Stimulated activated CD4-positive, alpha-beta T cell treated with anti-CD3 and anti-CD28 coated beads, Interleukin-12 subunit alpha, Interleukin-12 subunit beta, amount 100 ng/mL, for 24 hours (primary cell): ENCODE measurements at regions not wholly inside any gene's neighbourhood (a gene's known extent, or its start where the extent isn't known, plus 50 kb on each side); places are given as distances from the start of the nearest gene placed in this dataset.

Source experiments
- DNase-seq, 2 experiments: peaks; one replicate each; pipeline ENCODE4 v3.0.0-alpha.2; 2020; ENCODE audit warnings: low read depth in 2 of 2

DNA sequence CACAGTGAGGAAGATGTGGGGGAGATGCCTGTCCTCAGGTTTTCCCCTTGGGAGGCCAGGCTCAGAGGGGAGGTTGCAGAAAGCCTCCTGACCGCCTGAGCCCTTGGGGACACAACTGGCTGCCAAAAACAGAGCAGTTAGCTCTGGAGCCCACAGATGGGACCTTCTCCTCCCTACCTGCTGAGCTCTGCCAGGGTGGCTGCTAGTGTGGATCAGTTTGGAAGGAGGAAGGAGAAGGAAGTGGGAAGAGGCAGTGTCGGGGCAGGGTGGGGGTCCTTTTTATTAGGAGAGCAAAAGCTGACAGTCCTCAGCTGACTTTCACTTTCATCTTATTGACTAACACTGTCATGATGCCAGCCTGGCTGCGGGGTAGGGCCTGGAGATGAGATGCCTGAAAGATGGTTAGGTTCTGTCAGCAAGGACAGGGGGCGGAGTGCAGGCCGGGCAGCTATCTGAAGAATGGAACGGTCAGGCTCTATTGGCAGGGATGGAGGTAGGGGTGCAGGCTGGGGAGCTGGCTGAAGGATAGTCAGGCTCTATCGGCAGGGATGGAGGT is 188.5 kb upstream of the HDAC4 start:
- DNase-seq = no peak

DNA sequence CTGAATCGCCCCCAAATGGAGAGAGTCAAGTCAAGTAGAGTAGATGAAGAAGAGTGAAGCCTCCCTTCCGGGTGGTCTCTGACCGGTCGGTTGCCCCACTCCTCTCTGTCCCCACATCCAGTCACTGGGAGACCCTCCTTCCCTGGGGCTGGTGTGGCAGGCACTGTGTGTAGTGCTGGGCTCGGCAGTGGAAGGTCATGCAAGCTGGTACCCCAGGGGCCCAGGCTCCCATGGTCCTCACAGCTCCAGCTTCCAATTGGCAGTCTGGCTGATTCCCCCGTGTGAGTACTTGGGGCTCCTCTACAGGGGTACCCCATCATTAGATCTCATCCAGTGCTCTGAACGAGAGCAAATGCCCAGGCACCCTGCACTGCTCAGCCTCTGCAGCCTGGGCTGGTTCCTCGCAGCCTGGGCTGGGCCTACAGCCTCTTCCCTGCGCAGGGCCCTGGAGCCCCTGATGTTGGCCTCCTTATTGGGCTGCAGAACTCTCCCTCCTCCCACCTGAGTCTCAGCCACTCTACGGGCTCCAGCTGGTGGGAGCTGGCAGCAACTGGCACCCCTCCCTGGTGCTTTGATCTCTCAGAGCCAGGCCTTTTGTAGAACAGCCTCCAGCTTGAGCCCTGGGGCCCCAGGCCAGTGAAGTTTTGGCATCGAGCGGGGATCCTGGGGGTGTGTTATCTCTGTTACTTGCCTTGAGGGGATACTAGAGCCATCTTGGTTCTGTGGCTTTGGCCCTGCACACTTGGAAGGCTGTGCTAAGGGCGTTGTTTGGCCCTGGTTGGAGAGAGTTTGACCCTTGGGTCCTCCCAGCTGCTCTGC is 187.8 kb upstream of the HDAC4 start:
- DNase-seq = no peak

DNA sequence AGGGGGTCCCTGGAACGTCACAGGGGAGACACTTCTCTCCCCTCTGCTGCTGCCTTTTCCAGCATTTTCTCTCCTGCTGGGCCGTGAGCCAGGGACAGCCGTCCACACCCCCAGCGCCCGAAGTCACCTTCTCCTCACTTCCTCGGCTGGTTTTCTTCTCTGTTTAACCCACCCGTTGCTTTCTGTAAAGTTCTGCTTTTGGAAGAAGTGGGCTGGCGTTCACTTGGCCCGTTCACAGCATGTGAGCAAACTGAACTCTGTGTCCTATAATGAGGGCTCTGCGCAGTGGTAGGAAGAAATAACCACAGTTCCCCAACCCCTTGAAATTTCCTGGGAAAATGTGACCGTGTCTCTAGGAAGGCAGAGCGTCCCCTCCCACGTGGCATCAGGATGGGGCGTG is 187.0 kb upstream of the HDAC4 start:
- DNase-seq = no peak

DNA sequence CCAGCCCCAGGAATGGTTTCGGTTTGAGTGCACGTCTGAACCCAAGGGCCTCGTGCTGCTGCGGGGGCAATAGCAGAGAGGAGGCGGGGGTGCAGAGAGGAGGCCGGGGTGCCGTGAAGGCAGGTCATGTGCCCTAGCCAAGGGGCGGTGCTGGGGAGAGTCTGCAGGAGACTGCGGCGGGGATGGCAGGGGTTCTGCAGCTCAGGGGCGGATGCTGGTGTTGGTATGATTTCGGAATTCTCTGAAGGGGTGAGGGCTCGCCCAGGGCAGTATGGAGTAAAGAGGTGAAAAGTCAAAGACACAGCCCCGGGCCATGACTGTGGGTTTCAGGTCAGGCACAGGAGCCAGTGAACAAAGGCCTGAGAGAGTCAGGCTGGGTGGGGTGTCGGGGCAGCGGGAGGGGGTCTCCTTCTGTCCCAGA is 186.5 kb upstream of the HDAC4 start:
- no peak for DNase-seq

DNA sequence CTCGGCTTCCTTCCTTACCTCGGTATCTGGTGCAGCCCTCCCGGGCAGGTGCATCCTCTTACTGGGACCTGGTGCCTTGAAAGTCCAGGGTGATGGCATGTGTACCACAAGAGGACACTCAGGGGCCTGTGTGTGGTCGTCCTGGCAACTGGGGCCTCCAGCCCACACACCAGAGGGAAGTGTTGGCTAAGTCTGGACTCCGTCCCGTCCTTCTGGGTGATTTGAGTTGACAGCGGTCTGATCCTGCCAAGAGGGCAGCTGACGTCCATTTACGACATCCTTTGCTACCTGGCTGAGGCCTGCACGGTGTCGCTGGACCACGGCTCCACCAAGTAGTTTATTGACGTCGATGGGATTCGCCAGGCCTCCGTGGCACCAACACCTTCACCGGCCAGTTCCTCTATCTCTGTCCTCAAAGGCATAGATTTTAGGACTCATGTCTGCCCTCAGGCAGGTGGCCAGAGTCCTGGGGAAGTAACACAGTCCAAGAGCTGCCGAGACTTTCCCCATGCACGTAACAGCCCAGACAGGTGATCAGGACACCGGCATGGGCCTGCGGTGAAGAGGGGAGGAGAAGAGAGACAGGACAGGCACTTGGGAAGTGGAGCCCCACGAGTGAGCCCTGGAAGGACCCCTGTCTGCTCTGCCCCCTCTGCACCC is 186.0 kb upstream of the HDAC4 start:
- DNase-seq = no peak

DNA sequence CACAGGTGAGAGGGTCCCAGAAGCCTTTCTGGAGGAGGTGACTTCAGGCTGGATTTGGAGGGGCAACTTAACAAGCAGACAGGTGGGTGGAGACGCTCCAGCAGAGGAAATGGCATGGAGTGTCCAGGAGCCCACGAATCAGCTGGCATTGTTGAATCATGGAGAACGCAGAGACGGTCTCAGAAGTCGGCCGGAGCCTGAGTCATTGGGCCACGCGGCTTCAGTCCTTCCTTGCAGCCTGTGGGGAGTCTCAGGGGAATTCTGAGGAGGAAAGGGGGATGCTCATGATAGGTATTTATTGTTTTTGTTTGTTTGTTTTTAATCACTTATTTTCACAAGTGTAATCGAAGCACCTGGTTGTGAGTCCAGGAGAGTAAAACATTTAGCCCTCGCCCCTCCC is 184.6 kb upstream of the HDAC4 start:
- DNase-seq = no peak

DNA sequence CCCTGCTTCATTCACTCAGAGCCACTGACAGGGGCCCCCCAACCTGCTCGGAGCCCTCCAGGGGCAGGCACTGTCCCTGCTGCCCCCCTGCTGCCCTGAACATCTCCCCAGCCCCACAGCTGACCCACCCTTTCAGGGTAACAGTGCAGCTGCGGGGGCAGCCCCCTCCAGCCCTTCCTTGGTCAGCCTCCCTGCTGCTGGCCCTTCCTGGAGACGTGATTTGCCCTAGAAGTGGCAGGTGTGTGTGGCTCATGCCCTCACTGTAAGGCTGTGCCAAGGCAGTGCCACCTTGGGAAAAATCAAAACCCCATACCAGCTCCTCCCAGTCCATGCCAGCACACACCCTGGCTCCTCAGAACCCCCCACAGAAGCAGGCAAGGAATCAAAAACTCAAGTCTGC is 184.2 kb upstream of the HDAC4 start:
- DNase-seq = no peak

DNA sequence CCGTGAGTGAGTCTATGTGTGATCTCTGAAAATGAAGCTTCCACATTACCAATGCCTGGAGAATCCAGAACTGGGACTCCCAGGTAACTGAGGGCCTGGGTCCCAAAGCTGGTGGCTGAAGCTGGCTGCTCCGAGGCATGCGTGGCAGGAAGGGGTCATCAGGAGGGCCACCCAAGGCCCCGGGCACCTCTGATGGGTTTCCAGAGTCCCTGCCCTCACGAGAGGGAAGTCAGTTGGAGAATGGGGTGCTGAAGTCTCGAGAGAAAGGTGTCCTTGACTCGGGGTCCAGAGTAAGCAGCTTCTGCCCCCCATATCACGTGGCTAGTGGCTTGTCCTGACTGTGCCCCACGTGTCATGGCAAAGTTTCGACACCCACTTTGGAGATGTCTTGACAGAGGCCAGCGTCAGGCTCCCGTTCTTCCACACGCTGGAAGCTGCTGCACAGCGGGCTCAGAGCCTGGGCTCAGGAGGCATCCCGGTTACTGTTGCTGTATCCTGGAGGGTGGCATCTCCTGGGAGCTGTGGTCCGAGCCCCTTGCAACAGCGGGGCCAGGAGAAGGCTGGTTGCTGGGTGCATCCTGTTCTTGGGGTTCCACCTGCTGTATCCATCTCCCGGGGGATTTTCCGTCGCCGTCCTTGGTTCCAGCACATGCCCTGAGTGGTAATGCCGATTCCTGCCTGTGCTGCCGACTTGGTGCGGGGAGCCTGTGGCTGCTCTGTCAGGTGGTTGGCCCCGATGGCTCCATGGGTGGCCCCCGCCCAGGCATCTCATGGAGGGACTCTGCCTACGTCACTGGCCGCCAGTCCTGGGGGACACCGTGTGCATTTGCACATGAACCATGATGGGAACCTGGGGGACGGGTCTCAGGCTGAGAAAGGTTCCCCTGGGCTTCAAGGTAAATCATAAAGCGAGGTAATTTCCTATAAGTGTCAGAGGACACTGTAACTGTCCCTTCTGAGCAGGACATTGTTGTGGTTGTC is 183.3 kb upstream of the HDAC4 start:
- DNase-seq = no peak

DNA sequence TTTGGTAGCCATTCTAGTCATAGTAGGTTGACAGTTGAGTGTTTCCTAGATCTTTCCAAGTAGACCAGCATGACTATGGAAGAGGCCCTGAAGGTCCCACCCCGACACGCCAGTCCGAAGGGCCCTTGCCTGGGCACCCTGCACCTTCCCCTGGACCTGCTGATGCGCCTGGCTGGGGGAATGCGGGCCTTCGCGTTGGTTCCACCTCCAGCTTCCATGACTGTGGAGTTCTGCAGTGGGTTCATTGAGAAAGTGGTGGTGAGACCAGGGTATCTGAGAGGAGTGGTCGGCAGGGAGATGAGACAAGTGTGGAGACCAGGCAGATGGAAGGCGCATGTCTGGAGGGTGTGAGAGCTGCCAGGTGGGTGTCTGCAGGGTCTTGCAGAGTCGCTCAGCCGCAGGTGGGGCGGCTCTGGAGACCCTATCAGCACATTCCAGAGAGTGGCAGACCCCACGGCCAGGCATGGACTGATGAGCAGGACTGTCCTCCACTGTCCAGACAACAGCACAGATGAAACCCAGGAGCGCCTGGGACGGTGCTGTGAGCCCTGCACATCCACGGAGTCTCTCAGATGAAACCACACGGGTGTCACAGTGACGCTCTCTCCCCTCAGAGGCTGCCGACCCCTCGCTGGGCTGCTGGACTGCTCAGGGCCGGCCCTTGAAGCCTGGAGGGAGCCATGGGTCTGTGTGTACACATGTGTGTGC is 182.5 kb upstream of the HDAC4 start:
- no peak for DNase-seq

DNA sequence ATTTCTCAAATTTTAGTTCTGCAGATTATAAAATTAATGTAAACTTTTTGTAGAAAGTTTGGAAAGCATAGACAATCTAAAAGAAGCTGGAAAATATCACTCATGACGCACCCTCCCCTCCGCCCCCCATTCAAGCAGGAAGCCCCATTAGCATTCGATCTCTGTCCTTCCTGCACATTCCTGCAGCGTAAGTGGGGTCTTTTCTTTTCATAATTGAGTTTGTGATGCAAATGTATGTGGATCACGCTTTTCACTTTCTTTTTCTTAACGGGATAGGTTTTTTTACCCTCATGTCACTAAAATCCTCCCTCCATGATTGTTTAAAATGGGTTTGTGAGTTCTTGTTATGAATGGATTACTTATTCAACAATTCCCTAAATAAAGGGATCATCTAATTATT is 181.7 kb upstream of the HDAC4 start:
- DNase-seq = no peak

DNA sequence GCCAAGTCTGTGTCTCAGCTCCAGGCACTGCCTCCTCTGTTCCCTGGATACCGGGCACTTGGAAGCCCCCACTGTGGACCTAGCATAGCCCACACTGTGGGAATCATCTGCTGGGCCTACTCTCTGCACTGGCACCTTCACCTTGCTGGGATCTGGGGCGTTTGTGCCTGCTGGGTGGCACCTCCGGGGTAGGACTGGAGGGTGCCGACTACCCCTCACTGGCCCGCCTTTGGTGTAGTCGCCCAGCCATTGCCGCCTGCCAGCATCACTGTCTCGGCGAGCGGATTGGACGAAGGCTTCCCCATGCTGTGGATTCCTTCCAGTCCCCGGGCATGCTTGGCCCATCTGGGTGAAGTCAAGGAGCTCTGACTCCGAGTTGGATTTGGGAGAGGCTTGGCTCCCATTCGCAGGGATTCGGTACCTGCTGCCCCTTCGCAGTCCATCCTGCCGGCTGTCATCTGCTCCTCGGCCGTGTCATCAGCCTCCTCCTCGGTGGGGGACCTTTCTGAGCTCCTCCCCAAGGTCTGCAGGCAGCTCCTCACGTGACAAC is 180.6 kb upstream of the HDAC4 start:
- DNase-seq = no peak

DNA sequence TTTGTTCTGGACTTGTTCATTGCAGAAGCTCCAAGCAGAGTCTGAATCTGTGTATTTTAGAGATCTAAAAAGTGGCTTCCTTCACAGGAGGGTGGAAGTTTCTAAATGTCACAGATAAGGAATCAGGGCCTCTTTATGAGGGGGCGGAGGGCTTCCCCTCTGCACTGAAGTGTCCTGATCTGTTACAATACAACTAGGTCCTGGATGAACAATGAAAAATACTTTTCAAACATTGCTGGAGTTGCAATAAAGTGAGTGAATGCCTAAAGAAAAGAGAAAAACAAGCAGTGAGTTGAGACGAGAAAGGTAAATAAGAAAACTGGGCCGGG is 179.3 kb upstream of the HDAC4 start:
- DNase-seq = no peak

DNA sequence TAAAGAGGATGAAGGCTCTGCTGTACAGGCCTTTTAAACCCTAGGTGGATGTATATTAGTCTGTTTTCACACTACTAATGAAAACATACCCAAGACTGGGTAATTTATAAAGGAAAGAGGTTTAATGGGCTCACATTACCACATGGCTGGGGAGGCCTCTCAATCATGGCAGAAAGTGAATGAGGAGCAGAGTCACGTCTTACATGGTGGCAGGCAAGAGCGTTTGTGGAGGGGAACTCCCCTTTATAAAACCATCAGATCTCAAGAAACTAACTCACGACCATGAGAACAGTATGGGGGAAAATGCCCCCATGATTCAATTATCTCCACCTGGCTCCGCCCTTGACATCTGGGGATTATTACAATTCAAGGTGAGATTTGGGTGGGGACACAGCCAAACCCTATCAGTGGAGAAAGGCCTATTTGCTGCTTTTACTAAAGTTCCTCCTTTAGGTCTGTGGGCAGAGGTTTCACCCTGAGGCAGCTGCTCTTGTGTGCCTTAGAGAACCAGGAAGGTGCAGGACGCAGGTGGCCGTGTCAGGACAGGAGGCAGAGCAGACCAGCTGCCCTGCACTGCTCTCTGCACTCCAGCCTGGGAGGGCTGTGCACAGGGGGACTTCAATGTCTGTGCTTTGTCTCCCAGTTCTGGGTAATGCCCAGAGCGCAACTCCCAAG is 178.8 kb upstream of the HDAC4 start:
- DNase-seq = no peak

DNA sequence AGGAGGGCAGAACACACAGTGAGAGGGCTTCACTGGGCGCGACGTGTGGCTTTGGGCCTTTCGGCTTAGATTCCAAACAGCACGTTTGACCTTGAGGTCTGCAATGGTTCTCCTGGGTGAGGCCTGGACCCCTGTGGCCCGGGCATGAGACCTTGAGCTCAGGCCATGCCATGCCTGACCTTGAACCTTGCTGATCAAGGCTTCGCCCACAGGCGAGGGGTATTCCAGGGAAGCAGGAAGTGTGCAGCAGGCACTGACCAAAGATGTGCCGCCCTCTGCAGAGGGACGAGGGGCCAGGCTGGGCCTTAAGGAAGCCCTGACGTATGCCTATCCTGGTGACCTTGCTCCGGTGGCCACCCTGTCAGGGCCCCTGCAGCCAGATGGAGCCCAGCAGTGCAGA is 178.3 kb upstream of the HDAC4 start:
- DNase-seq = no peak

DNA sequence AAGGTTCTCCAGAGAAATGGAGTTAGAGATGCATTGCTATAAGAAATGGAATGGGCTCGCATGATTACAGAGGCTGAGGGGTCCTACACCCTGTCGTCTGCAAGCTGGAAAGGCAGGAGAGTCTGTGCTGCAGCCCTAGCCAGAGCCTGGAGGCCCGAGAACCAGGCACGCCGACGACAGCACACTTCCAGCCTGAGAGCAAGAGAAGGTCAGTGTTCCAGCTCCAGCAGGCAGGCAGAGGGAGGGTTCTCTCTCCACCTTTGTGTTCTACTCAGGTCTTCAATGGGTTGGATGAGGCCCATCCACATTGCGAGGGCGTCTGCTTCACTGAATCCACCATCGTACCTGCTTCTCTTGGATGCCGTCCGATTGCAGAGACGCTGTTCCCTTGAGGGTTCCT is 177.6 kb upstream of the HDAC4 start:
- no peak for DNase-seq

DNA sequence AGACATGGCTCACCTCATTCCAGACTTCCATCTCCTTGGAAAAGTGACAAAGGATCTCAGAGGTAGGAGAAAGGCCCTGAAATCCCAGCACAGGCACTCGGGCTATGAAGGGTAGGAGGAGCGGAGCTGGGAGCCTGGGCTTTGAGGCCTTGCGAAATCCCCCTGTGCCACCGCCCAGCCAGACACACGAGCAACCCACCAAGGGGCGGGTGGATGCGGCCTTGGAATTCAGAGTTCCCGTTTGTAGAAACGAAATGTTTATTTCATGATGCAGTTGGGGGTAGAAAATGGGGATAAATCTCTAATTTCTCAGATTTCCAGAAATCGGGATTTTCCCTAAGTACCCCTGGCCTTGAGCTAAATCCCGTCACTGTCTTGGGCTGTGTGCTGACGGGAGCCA is 177.1 kb upstream of the HDAC4 start:
- no peak for DNase-seq

DNA sequence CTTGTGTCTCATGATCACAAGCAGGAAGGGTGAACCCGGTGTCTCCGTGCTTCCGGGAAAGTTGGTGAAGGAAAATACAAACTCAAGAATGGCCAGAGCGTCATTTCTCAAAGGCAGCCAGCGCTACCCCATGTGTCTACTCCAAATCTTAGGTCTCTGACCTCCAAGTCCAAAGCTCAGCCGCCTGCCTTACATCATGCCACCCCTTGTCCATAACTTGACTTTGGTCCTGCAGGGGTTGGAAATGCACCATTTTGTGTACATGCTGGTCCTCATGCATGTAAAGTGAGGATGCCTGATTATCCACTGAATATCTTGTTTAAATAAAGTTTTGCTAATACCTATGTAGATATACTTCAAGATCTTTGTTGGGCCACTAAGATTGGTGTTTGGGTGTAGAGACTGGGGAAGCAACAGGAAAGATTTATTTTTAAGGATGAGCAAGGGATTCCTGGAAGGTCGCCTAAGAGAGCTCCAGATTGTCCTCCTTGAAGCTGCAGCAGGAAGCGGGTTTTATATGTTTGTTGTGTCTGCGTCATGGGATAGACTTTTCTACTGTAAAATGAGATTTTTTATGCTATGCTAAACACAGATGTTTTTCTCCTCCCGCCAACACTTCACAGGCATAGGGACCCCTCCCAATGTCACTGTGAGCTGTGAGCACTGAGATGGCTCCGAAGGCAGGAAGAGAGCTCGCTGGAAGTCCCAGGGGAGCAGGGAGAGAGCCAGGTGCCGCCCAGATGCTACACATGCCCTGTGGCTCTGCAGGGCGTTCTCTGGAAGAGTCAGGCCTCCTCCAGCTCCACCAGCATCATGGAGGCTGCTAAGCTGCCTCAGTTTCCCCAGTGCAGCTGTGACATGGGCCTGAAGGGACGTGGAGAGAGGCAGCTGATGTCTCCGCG is 176.2 kb upstream of the HDAC4 start:
- no peak for DNase-seq

DNA sequence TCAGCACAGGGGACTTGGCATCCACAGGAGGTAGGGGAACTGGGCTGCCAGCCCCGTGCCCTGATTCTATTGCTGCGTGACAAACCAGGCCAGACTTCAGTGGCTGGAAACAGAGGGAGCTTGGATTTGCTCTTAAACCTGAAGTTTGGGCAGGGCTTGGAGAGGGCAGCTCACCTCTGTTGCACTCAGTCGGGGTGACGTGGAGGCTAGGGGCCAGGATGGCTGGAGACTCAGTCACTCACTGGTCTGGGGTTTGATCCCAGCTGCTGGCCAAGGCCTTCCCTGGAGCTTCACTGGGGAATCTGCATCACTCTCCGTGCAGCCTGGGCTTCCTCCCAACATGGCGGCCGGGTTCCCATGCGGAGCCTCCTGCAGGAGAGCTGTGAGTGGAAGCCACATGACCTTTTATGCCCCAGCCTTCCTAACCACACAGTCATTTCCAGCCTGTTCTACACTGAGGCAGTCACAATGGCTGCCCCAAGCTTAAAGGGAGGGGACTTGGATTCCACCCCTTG is 175.2 kb upstream of the HDAC4 start:
- no peak for DNase-seq

DNA sequence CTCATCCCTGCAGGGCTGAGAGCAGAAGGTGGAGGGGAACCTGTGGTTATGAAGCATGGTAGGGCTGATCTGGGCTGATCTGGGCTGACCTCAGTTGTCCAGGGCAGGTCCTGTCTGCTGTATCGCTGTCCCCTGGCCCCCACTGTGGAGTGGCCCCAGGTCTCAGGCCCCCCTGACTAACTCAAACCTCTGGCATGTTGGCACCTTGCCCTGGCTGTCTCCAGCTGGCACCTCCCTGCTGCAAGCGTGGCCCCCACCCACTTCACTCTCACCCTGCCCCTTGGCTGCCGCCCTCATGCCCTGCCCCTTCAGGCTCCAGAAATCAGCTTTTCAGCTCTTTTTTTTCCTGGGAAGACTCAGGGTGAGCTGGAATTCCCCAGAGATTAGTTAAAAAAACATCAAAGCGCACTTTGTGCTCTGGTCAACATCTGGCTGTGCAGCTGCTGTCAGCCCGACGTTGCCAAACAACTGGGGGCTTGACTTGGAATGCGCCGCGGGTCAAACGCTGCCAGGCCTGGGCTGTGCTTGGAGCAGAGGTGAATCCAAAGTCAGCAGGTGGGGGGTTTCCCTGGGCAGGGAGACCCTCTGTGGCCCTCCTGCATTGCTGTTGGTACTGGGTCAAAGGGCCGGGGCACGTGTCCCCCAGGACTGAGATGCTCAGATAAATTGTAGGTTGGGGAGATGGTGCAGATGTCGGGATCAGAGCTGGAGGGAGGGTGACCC is 173.8 kb upstream of the HDAC4 start:
- DNase-seq = no peak
